HG03521 (cell line): ENCODE measurements at regions not wholly inside any gene's neighbourhood (a gene's known extent, or its start where the extent isn't known, plus 50 kb on each side); places are given as distances from the start of the nearest gene placed in this dataset.

Source experiments
- ATAC-seq: cut with Tn5 transposase; IDR thresholded peaks from one replicate; pipeline ENCODE4 v1.9.1; 2021; ENCODE audit warnings: mild to moderate bottlenecking, moderate library complexity; ENCODE audit not compliant: unreplicated experiment

DNA sequence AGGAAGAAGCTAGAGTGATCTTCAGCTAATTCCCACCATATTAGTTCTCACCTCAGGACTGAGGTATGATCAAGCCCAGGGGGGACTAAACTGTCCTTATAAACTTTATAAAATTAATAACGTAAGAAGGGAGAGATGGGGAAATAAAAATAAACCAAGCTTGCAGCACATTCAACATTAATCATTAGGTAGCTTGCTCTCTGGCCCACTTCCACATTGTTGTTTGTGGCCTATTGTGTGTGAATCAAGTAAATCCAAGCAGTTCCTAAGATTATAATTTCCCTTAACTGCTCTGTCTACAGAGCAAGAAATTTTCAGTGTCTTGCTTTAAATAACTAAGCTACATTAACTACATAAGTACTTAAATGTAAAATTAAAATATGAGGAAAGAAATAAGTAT, 131.3 kb upstream of the ABCA1 start:
- ATAC-seq, result no peak

DNA sequence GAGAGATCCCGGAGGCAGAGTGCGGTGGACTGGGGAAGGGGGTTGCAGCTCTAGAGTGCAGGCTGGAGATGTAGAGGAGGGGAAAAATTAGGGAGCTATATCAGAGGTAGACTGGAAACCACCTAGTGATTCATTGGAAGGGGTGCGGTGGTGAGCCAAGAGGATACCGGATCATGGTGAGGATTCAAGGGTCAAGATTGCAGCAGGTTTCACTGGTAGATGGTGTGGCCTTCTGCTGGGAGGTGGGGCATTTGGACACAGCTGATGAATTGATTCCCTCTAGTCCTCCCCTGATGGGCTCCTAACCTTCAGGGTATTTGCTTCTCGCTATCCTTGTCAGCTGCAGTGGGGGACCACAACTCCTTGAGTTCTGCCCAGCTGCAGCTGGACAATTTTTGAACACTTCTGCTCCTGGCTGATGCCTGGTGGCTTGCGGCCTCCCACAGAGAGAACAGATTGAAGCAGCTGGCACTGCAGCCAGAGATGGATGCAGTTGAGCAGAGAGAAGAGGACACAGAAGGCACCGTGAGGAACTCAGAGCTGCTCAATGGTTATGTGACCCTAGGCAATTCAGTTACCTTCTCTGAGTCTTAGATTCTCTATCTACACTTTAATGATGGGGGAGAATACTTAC, 134.4 kb upstream of the ABCA1 start:
- ATAC-seq, result no peak

DNA sequence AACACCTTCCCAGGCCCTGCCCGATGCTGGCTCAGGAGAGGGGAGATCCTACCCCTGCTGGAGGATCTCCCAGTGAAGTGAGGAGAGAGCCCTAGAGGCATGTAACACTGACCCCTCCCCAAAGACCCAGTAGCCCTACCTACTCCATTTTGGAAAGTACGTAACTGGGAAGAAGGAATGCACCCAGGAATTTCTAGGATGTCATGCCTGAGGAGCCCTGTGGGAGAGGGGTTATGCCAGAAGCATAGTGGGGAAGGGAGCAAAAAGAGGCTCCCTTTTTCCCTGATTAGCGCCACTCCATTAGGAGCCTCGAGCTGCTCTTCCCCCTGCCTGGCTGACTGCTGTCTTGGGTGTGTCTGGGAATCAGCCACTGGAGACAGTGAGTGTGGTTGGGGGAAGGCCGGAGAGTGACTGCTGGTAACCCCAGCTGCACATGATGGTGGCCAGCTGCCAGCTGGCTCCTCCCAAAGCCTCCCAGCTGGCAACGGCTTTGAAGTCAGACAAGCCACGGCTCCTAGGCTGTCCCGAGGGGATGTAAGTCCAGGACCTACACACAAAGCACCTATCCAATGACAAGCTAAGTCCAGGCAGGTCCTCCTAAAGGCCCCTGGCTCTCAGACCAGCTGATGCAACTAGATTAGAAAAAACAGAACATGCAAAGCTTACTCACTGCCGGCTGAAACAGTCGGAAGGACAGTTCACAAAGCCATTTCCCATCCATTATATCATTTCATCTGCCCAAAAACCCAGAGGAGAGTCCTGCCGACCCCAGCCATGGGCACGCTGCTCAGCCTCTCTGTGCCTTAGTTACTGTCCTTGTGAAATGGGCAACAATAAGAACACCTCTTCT, 136.5 kb upstream of the ABCA1 start:
- ATAC-seq, result no peak

DNA sequence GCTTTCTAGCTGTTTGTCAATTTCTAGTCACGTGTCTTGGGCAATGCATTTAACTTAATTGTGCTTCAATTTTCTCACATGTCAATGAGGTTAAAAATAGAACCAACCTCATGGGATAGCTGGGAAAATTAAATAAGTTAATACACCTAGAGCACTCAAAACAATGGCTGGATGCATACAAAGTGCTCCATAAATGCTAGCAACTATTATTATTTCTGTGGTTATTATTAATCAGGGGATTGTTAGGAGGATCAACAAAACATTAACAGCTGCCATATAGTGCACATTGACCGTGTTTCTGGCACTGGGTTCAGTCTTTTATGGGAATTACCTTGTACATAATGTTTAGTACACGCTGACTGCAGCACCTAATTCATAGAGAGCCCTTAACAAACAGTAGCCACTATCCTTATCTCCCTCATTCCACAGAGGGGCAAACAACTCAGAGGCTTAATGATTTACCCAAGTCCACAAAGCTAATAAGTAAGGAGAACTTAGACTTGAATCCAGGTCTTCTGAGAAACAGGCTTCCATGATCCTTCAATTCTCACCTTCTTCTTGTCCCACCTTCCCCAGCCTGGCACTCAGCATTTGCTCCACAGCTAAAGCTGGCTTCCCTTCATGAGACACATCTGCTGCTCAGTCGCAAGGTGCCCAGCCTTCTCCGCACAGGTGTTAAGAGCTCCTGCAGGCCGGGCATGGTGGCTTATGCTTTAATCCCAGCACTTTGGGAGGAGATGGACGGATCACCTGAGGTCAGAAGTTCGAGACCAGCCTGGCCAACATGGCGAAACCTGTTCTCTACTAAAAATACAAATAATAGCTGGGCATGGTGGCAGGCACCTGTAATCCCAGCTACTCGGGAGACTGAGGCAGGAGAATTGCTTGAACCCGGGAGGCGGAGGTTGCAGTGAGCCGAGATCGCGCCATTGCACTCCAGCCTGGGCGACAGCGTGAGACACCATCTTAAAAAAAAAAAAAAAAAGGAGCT, 137.4 kb upstream of the ABCA1 start:
- no peak for ATAC-seq

DNA sequence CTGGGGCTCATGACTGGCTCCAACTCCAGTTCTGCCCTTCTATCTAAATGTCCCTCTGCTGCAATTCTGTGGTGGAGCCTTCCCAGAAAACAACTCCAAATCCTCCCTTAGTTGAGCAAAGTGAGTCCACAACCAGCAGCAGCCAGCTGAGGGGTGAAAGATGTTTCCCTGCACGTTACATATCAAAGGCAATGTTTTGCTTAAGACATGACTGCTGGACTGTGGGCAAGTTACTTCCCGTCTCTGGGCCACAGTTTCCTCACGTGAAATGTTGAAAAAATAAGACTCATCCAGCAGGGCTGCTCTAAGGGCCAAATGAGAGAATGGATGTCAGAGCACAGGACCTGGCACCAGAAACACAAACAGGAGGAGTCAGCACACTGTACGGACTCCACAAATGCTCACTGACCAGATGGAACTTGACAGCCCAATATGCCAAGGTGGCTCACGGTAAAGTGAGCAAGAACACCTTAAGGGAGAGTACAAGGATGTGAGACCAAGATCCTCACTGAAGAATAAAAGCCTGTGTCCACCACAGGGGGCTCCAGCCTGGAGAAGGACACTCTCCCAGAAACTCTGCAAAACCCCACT, 138.4 kb upstream of the ABCA1 start:
- no peak for ATAC-seq

DNA sequence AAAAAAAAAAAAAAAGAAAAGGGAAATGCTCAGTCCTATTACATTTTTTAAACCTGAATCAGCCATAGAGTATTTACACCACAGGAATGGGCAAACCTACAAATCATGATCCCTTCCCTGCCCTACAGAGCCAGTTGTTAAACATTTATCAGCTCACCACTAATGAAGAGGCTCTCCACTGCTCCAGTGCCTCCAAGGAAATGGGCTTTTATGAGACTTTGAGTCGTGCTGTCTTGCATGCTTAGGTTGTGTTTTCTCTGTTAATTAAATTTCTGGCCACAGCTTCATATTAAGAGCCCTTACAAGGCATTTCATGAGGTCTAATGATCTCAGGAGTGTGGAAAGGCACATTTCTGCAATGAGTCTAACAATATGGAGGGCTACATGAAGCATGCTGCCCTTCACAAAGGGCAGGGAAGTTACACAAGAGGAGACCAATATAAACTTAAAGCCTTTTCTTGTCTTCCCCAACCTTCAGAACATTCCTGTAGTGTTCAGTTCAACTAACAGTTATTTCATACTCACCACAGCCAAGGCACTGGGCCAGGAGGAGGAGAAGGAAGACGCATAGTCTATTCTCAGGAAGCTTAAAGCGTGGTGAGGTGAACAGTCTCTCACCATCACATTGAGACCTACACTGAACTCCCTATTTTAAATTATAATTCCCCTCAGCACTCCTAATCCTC, 140.1 kb upstream of the ABCA1 start:
- ATAC-seq, result no peak

DNA sequence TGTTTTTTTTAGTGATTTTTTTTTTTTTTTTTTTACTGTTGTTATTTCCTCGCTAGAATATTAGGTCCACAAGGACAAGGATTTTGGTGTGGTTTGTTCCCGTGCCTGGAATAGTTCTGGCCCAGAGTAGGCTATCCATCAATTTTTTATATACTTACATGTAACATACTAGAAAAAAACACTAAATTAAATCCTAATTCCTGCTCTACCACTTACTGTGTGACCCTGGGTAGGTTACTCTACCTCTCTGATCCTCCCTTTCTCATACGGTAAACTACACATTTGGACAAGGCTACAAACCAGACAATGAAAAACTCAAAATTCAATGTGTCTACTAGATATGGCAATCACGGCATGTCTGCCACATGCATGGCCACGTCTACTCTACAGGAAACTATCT, 141.3 kb upstream of the ABCA1 start:
- ATAC-seq, result no peak

DNA sequence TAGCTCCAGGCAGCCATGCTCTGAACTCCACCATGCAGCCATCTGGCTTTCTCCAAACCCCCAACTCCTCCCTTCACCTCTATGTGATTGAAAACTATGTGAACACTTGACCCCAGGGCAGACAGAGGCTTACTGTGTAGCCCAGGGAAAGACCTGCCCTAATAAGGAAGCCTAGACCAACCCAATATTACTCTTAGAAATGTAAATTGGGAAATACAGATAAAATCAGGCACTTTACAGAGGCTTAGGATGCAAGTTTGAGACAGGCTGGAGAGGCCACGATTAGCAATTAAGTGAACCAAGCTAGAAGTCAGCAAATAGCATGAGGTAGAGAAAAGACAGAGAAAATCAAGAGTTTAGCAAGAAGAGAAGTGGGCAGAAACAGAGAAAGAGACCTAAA, 141.7 kb upstream of the ABCA1 start:
- ATAC-seq, result no peak

DNA sequence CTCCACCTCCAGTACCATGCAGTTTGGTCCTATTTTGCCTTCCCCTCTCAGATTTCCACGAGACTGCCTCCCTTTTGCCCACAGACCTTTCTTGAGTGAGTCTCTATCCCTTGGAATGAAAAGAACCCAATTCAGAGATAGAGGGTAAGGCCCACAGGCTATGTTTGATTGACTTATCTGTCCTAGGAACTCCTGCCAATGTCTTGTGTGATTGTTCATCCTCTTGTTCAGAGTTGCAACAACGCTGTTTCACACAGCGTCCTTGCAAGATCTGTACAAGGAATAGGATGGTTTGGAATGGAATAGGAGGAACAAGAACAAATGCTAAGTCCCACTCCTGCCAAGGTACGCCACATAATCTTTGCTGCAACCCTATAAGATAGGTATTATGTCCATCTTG, 142.2 kb upstream of the ABCA1 start:
- no peak for ATAC-seq

DNA sequence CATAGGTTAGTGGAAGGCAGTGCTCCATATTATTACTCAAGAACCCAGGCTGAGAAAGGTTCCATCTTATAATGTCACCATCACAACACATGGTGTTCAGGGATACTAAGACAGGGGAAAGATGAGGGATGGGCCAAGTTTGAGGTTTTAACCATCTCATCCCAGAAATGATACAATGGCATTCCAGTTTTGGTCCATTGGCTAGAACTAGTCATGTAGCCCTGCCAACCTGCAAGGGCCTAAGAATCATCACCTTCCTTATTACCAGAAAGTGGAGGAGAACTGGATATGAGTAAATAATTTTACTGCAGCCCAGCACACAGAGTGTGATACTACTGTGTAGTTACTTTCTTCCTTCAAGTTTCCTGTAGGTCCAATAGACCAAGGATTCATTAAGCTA, 144.5 kb upstream of the ABCA1 start:
- no peak for ATAC-seq

DNA sequence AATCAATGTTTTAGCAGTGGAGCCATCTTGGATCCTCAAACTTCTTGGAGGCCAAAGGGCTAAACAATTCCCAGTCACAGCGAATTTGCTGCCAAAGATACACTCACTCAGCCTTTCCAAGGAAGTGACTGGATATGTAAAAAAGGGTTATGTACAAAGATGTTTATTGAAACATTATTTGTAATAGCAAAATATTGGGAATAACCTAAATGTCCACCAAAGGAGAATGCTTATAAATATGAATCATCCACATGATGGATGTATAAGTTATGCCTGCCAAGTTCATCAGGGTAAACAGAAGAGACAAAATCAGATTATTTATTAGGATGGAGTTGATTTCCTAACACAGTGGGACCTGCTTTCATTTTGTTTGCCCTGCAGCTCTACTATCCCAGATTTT, 145.2 kb upstream of the ABCA1 start:
- ATAC-seq, result no peak

DNA sequence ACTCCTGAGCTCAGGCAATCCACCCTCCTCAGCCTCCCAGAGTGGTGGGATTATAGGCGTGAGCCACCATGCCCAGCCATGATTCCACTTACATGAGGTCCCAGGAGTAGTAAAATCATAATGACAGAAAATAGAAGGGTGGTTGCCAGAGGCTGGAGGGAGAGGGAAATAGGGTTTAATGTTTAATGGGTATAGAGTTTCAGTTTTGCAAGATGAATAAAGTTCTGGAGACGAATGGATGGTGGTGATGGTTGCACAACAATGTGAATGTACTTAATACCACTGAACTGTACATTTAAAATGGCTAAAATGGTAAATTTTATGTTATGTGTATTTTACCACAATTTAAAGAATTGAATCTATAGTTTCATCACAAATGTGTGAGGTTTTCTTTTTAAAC, 146.5 kb upstream of the ABCA1 start:
- ATAC-seq, result no peak

DNA sequence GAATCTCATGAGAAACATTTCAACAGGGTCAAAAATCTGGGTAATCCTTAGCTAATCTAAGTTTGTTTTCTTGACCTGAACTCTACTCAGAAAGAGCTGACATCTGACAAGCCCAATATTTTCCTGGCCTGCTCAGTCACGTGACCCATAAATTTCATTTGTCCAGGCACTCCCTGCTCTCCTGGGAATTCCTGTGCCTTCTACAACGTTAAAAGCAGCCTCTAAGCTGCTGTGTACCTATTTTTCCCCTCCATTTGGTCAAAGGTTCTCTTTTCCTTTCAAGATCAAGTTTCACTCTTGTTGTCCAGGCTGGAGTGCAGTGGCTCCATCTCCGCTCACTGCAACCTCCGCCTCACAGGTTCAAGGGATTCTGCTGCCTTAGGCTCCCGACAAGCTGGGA, 148.8 kb upstream of the ABCA1 start:
- ATAC-seq, result no peak

DNA sequence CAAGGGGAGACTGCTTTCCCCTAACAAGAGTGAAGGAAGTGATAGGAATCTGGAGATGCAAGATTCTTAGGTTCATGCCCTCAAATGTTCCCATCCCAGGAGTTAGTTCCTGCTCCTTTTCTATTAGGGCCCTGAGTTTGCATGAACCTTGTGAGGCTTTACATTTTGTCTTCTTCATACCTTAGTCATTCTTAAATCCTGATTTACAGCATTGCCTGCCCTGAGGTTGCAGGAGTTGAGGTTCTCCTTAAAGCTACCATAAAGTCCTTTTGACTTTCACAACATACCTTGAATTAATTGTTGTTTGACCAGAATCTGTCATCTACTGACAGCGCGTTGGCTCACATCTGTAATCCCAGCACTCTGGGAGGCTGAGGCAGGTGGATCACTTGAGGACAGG, 151.5 kb upstream of the ABCA1 start:
- no peak for ATAC-seq

DNA sequence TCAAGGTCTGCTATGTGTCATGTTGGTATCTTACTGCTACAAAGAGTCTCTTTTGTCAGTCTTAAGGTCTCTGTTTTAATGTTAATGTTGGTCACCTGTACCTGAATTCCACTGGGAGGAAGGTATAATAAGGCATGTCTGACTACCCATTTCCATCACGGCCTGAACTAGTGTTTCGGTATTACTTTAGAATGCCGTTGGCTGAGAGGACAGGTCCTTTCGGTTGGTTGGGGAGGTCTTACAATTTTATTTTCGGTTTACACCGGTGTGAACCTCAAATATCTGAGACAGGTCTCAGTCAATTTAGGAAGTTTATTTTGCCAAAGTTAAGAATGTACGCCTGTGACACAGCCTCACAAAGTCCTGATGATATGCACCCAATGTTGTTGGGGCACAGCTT, 154.9 kb upstream of the ABCA1 start:
- no peak for ATAC-seq

DNA sequence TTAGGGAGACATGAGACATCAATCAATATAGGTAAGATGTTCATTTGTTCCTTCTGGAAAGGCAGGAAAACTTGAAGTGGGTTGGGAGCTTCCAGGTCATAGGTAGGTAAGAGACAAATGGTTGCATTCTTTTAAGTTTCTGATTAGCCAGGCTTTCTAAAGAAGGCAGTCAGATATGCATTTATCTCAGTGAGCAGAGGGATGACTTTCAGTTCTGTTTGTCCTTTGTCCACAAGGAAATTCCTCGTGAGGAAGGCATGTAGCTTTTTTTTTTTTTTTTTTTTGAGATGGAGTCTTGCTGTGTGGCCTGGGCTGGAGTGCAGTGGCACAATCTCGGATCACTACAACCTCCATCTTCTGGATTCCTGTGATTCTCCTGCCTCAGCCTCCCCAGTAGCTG, 155.3 kb upstream of the ABCA1 start:
- ATAC-seq, result no peak

DNA sequence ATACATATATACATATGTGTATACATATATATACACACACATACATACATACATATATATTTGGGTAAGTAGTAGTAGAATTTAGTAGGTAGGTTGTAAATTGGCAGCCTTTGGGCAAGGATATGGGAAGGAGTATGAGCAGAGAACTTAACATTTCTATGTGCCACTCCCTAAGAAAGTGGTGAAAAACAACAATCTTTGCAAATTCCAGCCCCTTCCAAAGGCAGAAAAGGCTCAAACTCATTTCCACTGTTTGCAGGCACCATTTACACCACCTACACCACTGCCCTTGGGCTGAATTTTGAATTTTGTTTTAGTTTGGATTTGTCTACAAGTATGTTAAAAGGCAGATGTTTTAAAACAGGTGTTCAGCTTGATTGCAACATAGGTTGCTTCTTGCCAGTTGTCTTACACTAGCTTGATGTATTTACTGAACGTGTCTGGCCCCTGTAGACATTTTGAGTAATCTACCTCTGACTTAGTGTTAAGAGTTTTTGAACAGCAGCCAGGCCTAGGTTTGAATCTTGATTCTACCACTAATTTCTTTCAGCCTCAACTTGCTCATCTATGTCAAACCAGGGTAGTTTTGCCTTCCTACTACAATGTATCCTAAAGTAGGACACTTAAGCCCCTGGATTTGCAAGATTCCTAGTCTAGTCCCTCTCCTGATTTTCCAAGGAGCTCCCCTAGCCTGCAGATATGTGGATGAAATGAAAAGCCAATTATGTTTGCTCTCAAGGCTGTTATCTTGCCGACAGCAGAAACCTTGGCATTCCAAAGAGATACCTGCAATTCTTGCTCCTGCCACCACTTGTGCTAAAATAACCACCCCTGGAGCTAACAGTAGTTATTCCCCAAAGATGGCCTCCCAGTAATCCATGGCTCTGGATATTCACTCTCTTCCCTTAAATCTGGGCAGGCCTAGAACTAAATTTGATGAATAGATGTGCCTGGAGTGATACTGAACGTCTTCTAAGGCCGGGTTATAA, 156.2 kb upstream of the SLC44A1 start:
- ATAC-seq, result no peak

DNA sequence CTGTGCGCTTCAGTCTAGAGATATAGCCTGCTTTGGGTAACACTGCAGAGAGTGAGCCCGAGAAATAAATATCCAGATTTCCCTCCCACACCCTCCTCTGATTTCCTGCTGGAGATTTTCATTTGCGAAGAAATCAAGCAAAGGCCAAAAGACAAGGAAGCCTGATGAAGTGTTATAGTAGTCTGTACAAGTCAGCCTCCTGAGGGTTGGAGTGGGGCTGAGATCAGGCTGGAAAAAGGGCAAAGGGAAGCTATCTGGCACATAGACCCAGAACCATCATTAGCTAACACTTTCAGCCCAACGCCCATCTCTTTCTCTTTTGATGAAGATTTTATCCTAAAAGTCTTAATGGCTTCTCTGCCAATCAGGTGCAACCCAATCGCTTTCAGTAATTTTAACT, 154.6 kb upstream of the SLC44A1 start:
- no peak for ATAC-seq

DNA sequence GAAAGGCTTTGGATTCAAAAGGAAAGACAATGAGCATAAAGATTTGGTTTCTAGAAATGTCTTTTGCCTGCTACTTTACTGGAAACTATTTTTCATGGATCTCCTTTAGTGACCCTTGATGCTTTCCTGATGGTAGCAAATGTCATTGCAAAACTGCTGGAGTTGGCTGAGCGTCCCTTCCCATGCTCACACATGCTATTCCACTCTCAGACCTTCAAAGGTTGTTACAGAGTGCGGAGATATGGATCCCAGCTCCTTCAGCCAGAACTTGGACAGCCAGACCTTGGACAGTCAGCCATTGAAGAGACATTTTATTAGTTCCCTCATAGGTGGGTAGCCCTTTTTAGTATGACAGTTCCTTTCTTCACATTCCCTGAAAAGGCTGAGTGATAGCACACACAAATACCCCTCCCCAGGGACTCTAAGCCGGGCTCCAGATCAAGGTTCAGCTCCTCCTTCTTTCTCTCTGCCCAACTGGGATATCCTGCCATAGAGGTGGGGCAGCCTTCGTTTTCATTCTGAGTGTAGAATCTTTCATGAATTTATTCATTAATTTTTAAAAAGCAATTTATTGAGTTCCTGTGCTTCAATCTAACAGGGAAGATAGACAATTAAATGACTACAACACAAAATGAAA, 153.3 kb upstream of the SLC44A1 start:
- no peak for ATAC-seq
